H1 (cell line): ENCODE measurements at regions not wholly inside any gene's neighbourhood (a gene's known extent, or its start where the extent isn't known, plus 50 kb on each side); places are given as distances from the start of the nearest gene placed in this dataset.

Source experiments
- CTCF ChIA-PET: fragments of 300-600 bp; sonication (Branson Sonifier 250); formaldehyde crosslinking; loops from one replicate; lab custom pipeline; 2021; ENCODE audit not compliant: partially characterized antibody; lab: Charles Lee
- POLR2A ChIA-PET: fragments of 300-600 bp; sonication (Branson Sonifier 250); formaldehyde crosslinking; loops from one replicate; lab custom pipeline; 2021; ENCODE audit warnings: inconsistent platforms; ENCODE audit not compliant: partially characterized antibody; lab: Charles Lee
- DNase-seq, 2 experiments: peaks; one replicate each; pipeline versions ENCODE4 v3.0.0 to v3.0.0-alpha.2; 2010 to 2022; ENCODE audit warnings: low spot score in 2 of 2, low read depth in 1 of 2, mixed read lengths in 1 of 2
- FAIRE-seq: peaks from 2 replicates; lab custom pipeline; 2011; peaks lifted over from hg19 to GRCh38; lab: Jason Lieb, UNC
- H2AFZ ChIP-seq: 2 replicates; pipeline ENCODE4 v1.8.1; 2012; ENCODE audit warnings: low read length, inconsistent platforms
- H2AK5ac ChIP-seq: 2 replicates; pipeline ENCODE4 v1.6.1; 2013; ENCODE audit warnings: low read depth, low read length
- H2BK120ac ChIP-seq: replicated peaks from 2 replicates; pipeline ENCODE3; 2013; ENCODE audit warnings: low read depth, low read length, inconsistent platforms
- H2BK12ac ChIP-seq: 2 replicates; pipeline ENCODE4 v1.6.1; 2013; ENCODE audit warnings: low read depth, low read length
- H2BK15ac ChIP-seq: 2 replicates; pipeline ENCODE4 v1.6.1; 2013; ENCODE audit warnings: low read length
- H2BK20ac ChIP-seq: 2 replicates; pipeline ENCODE4 v1.6.1; 2013; ENCODE audit warnings: low read length
- H2BK5ac ChIP-seq: 2 replicates; pipeline ENCODE4 v1.6.1; 2013; ENCODE audit warnings: low read depth, low read length
- H3K14ac ChIP-seq: 2 replicates; pipeline ENCODE4 v1.6.1; 2013; ENCODE audit warnings: inconsistent platforms; ENCODE audit not compliant: insufficient read length
- H3K18ac ChIP-seq: 2 replicates; pipeline ENCODE4 v1.6.1; 2013; ENCODE audit warnings: low read length; ENCODE audit errors: extremely low read depth
- H3K23ac ChIP-seq: 2 replicates; pipeline ENCODE4 v1.6.1; 2013; ENCODE audit warnings: inconsistent platforms; ENCODE audit not compliant: insufficient read length
- H3K23me2 ChIP-seq: 2 replicates; pipeline ENCODE4 v1.6.1; 2013; ENCODE audit warnings: low read depth, low read length
- H3K27ac ChIP-seq: 2 replicates; pipeline ENCODE4 v1.6.1; 2011; ENCODE audit warnings: low read depth, low read length, inconsistent platforms
- H3K27me3 ChIP-seq, 4 experiments: replicated peaks in 1 of 4; 1 replicate in 1 of 4; 2 replicates in 3 of 4; pipeline versions ENCODE4 v1.6.1 to v1.8.1; 2011 to 2013; ENCODE audit warnings: low read length in 3 of 4, mild to moderate bottlenecking in 3 of 4, inconsistent platforms in 2 of 4, mixed read lengths in 2 of 4, moderate library complexity in 1 of 4; ENCODE audit not compliant: control insufficient read depth in 3 of 4, insufficient read depth in 3 of 4; ENCODE audit errors: extremely low read depth in 1 of 4
- H3K36me3 ChIP-seq, 4 experiments: 2 replicates each; pipeline versions ENCODE4 v1.6.1 to v1.8.1; 2011 to 2013; ENCODE audit warnings: mild to moderate bottlenecking in 4 of 4, low read length in 3 of 4, moderate library complexity in 2 of 4, control low read depth in 1 of 4, inconsistent platforms in 1 of 4; ENCODE audit not compliant: insufficient read depth in 4 of 4, control insufficient read depth in 2 of 4
- H3K4ac ChIP-seq: replicated peaks from 2 replicates; pipeline ENCODE3; 2013; ENCODE audit warnings: low read length, low read depth, mixed read lengths, inconsistent platforms; ENCODE audit not compliant: insufficient read length
- H3K4me1 ChIP-seq, 4 experiments: replicated peaks in 1 of 4; 1 replicate in 1 of 4; 2 replicates in 3 of 4; pipeline versions ENCODE4 v1.6.1 to v1.8.1; 2011 to 2013; ENCODE audit warnings: low read length in 3 of 4, inconsistent platforms in 2 of 4, mixed read lengths in 1 of 4; ENCODE audit not compliant: insufficient read depth in 4 of 4, control insufficient read depth in 3 of 4
- H3K4me2 ChIP-seq, 2 experiments: 2 replicates each; pipeline versions ENCODE4 v1.6.1 to v1.8.1; 2011 to 2013; ENCODE audit warnings: low read depth in 2 of 2, low read length in 2 of 2, control low read depth in 1 of 2, inconsistent platforms in 1 of 2, mild to moderate bottlenecking in 1 of 2; ENCODE audit not compliant: insufficient read depth in 1 of 2
- H3K4me3 ChIP-seq, 4 experiments: fragments of 200-600, 300-600 bp in 1 of 4; sonication (generic), shearing (Covaris generic), sonication (Bioruptor Twin) in 1 of 4; 2 replicates each; pipeline versions ENCODE4 v1.5.1 to v1.8.1; 2011 to 2016; ENCODE audit warnings: low read length in 4 of 4, low read depth in 3 of 4, control low read depth in 2 of 4, inconsistent platforms in 2 of 4, mild to moderate bottlenecking in 2 of 4, mixed read lengths in 1 of 4, moderate library complexity in 1 of 4; ENCODE audit not compliant: insufficient read depth in 2 of 4; ENCODE audit errors: extremely low read depth in 1 of 4
- H3K56ac ChIP-seq: replicated peaks from 2 replicates; pipeline ENCODE3; 2013; ENCODE audit warnings: low read depth, mild to moderate bottlenecking, mixed read lengths, low read length, inconsistent platforms; ENCODE audit not compliant: insufficient read length
- H3K79me1 ChIP-seq: 2 replicates; pipeline ENCODE4 v1.6.1; 2013; ENCODE audit warnings: low read depth, low read length, control low read depth
- H3K79me2 ChIP-seq, 2 experiments: 2 replicates each; pipeline versions ENCODE4 v1.6.1 to v1.8.1; 2012 to 2013; ENCODE audit warnings: low read length in 2 of 2, mild to moderate bottlenecking in 2 of 2, inconsistent platforms in 1 of 2; ENCODE audit not compliant: insufficient read depth in 2 of 2, control insufficient read depth in 1 of 2
- H3K9ac ChIP-seq, 4 experiments: replicated peaks in 1 of 4; 1 replicate in 1 of 4; 2 replicates in 3 of 4; pipeline versions ENCODE4 v1.6.1 to v1.8.1; 2011 to 2013; ENCODE audit warnings: low read depth in 3 of 4, low read length in 3 of 4, control low read depth in 2 of 4, mild to moderate bottlenecking in 2 of 4, moderate library complexity in 2 of 4, inconsistent platforms in 1 of 4; ENCODE audit errors: extremely low read depth in 1 of 4
- H3K9me3 ChIP-seq, 2 experiments: 2 replicates each; pipeline versions ENCODE4 v1.6.1 to v1.8.1; 2012 to 2013; ENCODE audit warnings: mild to moderate bottlenecking in 2 of 2, moderate library complexity in 2 of 2, control low read depth in 1 of 2, inconsistent platforms in 1 of 2, low read depth in 1 of 2, low read length in 1 of 2, mixed read lengths in 1 of 2; ENCODE audit not compliant: insufficient read depth in 2 of 2
- H4K20me1 ChIP-seq, 2 experiments: replicated peaks in 1 of 2; 2 replicates each; pipeline versions ENCODE3 to v1.8.1; 2011 to 2013; ENCODE audit warnings: inconsistent platforms in 2 of 2, low read length in 2 of 2, mild to moderate bottlenecking in 1 of 2; ENCODE audit not compliant: insufficient read depth in 2 of 2, control insufficient read depth in 1 of 2
- H4K5ac ChIP-seq: 2 replicates; pipeline ENCODE4 v1.6.1; 2013; ENCODE audit warnings: low read length, low read depth, mixed read lengths, inconsistent platforms; ENCODE audit not compliant: insufficient read length
- H4K8ac ChIP-seq: 2 replicates; pipeline ENCODE4 v1.8.0; 2013; ENCODE audit warnings: mild to moderate bottlenecking, moderate library complexity, low read length, inconsistent platforms; ENCODE audit not compliant: insufficient read depth; ENCODE audit errors: extremely low read depth
- H4K91ac ChIP-seq: replicated peaks from 2 replicates; pipeline ENCODE3; 2013; ENCODE audit warnings: low read length, mixed read lengths, inconsistent platforms; ENCODE audit not compliant: insufficient read length
- CHD2 ChIP-seq: IDR thresholded peaks from 2 replicates; pipeline ENCODE4 v1.6.1; 2012; ENCODE audit warnings: low read length, improper control_type of control experiment
- EGR1 ChIP-seq: IDR thresholded peaks from 2 replicates; pipeline ENCODE4 v1.6.1; 2011; ENCODE audit warnings: low read depth, low read length, borderline replicate concordance
- HDAC2 ChIP-seq, 2 experiments: fragments of 300-600 bp in 1 of 2; sonication (generic) in 1 of 2; IDR thresholded peaks; 2 replicates each; pipeline ENCODE4 v1.6.1; 2011 to 2012; ENCODE audit warnings: low read depth in 2 of 2, low read length in 2 of 2, mild to moderate bottlenecking in 2 of 2, moderate library complexity in 2 of 2, borderline replicate concordance in 1 of 2, inconsistent platforms in 1 of 2
- POU5F1 ChIP-seq: IDR thresholded peaks from 2 replicates; pipeline ENCODE4 v1.6.1; 2011; ENCODE audit warnings: low read depth, mild to moderate bottlenecking, low read length, moderate library complexity
- TAF7 ChIP-seq: optimal IDR thresholded peaks from 2 replicates; pipeline ENCODE3; 2011; ENCODE audit warnings: low read depth, mild to moderate bottlenecking, inconsistent platforms, low read length, moderate library complexity, borderline replicate concordance
- ZNF274 ChIP-seq: IDR thresholded peaks from 2 replicates; pipeline ENCODE4 v1.7.0; 2012; ENCODE audit warnings: low read length, borderline replicate concordance; ENCODE audit errors: extremely low read depth
- WGBS, 2 experiments: shearing (Covaris generic) in 1 of 2; methylation state at CpG; one replicate each; pipeline versions ENCODE4 v1.1.6 to v1.1.7; 2013 to 2015; ENCODE audit warnings: low lambda C conversion rate in 2 of 2, mixed read lengths in 2 of 2, inconsistent platforms in 1 of 2, low coverage in 1 of 2, missing lambda C conversion rate in 1 of 2; ENCODE audit not compliant: insufficient replicate concordance in 2 of 2, insufficient coverage in 1 of 2, insufficient read length in 1 of 2; ENCODE audit errors: extremely low coverage in 1 of 2, missing lambda C conversion rate in 1 of 2; 5-methylcytosine and 5-hydroxymethylcytosine counted together
- TF ChIP-seq, protein P1 (sequence below), 3 experiments: IDR thresholded peaks; 1 replicate in 2 of 3; 2 replicates in 1 of 3; pipeline versions ENCODE4 v1.5.1 to v1.6.1; 2011; ENCODE audit warnings: low read length in 3 of 3, mild to moderate bottlenecking in 3 of 3, inconsistent platforms in 2 of 3, low read depth in 1 of 3, moderate library complexity in 1 of 3; ENCODE audit not compliant: insufficient read depth in 1 of 3; ENCODE audit errors: control extremely low read depth in 1 of 3

DNA sequence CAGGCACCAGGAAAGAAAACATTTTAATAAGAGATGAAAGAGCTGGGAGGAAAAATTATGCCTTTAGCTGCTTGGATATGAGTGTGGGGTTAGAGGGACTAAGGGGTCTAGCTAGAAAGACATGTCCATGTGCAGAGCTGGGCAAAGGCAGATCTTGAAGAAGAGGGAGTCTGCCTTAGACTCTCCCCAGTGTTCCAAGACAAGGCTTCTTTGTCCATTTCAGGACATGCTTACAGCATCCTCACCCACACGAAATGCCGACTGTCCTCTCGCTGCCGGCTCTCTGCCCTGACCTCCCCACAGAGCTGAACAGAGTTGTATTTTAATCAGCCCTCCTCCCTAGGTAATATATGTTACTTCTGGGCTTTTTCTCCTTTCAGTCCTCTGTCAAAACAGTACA, 100.7 kb upstream of the ATP1B1 start:
- POLR2A ChIA-PET, result no interaction called here
- Histone ChIP-seq H2BK15ac (no peak overlapping the region), H3K4ac (no peak overlapping the region), H3K27ac (no peak overlapping the region), H3K79me1 (no peaks in the 10 kb centered on the region), H2BK12ac (no peak overlapping the region), H3K4me3 (no peak overlapping the region), H2AFZ (no peak overlapping the region), H2BK120ac (no peak overlapping the region), H3K9ac (no peak overlapping the region; a peak in 1 of 7 replicates)
- DNase-seq, result no peak
- TF ChIP-seq EGR1, result no peak
- TF ChIP-seq HDAC2 (IDR thresholded peaks at IDR 0.05; ENCODE audit: borderline replicate concordance in 1 of 2, low read depth in 2 of 2, low read length in 2 of 2), result no peak
- TF ChIP-seq, protein P1, sequence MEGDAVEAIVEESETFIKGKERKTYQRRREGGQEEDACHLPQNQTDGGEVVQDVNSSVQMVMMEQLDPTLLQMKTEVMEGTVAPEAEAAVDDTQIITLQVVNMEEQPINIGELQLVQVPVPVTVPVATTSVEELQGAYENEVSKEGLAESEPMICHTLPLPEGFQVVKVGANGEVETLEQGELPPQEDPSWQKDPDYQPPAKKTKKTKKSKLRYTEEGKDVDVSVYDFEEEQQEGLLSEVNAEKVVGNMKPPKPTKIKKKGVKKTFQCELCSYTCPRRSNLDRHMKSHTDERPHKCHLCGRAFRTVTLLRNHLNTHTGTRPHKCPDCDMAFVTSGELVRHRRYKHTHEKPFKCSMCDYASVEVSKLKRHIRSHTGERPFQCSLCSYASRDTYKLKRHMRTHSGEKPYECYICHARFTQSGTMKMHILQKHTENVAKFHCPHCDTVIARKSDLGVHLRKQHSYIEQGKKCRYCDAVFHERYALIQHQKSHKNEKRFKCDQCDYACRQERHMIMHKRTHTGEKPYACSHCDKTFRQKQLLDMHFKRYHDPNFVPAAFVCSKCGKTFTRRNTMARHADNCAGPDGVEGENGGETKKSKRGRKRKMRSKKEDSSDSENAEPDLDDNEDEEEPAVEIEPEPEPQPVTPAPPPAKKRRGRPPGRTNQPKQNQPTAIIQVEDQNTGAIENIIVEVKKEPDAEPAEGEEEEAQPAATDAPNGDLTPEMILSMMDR (IDR thresholded peaks at IDR 0.05; ENCODE audit: control extremely low read depth in 1 of 3, insufficient read depth in 1 of 3, low read depth in 1 of 3, low read length in 3 of 3), result no peak
- TF ChIP-seq ZNF274, result no peak
- no peak for TF ChIP-seq CHD2
- TF ChIP-seq TAF7, result no peak
- no peak for TF ChIP-seq POU5F1
- TF ChIP-seq, all 59 proteins: peak for 0
- no peak overlapping the region for H2BK20ac ChIP-seq
- H2BK5ac ChIP-seq, result no peak overlapping the region
- H3K56ac ChIP-seq, result no peak overlapping the region
- CTCF ChIA-PET, result no interaction called here
- no peaks in the 10 kb centered on the region for H3K4me1 ChIP-seq
- no peaks in the 10 kb centered on the region for H3K27me3 ChIP-seq
- no peak overlapping the region for H3K18ac ChIP-seq
- no peaks in the 10 kb centered on the region for H4K20me1 ChIP-seq
- no peaks in the 10 kb centered on the region for H3K9me3 ChIP-seq
- no peaks in the 10 kb centered on the region for H3K36me3 ChIP-seq
- no peak for FAIRE-seq
- H3K4me2 ChIP-seq, result no peak overlapping the region
- H4K91ac ChIP-seq, result no peak overlapping the region
- no peaks in the 10 kb centered on the region for H3K79me2 ChIP-seq
- 99% methylated on average over 4 of the region's 4 CpGs; no CpG with 5 or more reads in 1 of the 2 experiments for WGBS, 2 experiments
- H3K23me2 ChIP-seq, result no peaks in the 10 kb centered on the region
- H3K23ac ChIP-seq, result no peak overlapping the region
- H4K5ac ChIP-seq, result no peak overlapping the region
- no peak overlapping the region for H4K8ac ChIP-seq
- no peak overlapping the region for H3K14ac ChIP-seq
- no peak overlapping the region for H2AK5ac ChIP-seq
